ENCODE measurements at regions not wholly inside any gene's neighbourhood (a gene's known extent, or its start where the extent isn't known, plus 50 kb on each side); places are given as distances from the start of the nearest gene placed in this dataset.

GRCh38 chr11:123378096-123378495 is 52.0 kb upstream of the GRAMD1B start:
- no peak overlapping the region for H3K4me2 ChIP-seq
- FAIRE-seq: no peak
- H3K9me3 ChIP-seq: no peaks in the 10 kb centered on the region
- H3K4me3 ChIP-seq: no peak overlapping the region
- WGBS (ENCODE audit: missing lambda C conversion rate): 7% methylated on average over 3 of the region's 3 CpGs
- H3K27ac ChIP-seq: no peak overlapping the region
- TF ChIP-seq, protein P1, sequence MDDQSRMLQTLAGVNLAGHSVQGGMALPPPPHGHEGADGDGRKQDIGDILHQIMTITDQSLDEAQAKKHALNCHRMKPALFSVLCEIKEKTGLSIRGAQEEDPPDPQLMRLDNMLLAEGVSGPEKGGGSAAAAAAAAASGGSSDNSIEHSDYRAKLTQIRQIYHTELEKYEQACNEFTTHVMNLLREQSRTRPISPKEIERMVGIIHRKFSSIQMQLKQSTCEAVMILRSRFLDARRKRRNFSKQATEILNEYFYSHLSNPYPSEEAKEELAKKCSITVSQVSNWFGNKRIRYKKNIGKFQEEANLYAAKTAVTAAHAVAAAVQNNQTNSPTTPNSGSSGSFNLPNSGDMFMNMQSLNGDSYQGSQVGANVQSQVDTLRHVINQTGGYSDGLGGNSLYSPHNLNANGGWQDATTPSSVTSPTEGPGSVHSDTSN (IDR thresholded peaks at IDR 0.05): no peak
- no peak for TF ChIP-seq NR3C1 (IDR thresholded peaks at IDR 0.05)
- no peak for TF ChIP-seq ZC3H11A (IDR thresholded peaks at IDR 0.05)
- no peak for TF ChIP-seq HDAC2 (IDR thresholded peaks at IDR 0.05)
- TF ChIP-seq CBX8 (IDR thresholded peaks at IDR 0.05): no peak
- TF ChIP-seq HOXB13 (CRISPR knock-in tag; IDR thresholded peaks at IDR 0.05; ENCODE audit: low read depth): no peak
- TF ChIP-seq USF2 (IDR thresholded peaks at IDR 0.05): no peak
- no peak for TF ChIP-seq POLR2AphosphoS2 (conservative IDR thresholded peaks at IDR 0.05; ENCODE audit: low read length)
- no peak for TF ChIP-seq TP53 (CRISPR knock-in tag; IDR thresholded peaks at IDR 0.05)
- TF ChIP-seq HEYL (CRISPR knock-in tag; IDR thresholded peaks at IDR 0.05): no peak
- TF ChIP-seq RAD21 (conservative IDR thresholded peaks at IDR 0.05 in 1 of 2, IDR thresholded peaks at IDR 0.05 in 1 of 2): no peak
- TF ChIP-seq SREBF2 (IDR thresholded peaks at IDR 0.05): no peak
- no peak for TF ChIP-seq MAZ (IDR thresholded peaks at IDR 0.05; ENCODE audit: borderline replicate concordance, low read depth, low read length)
- no peak for TF ChIP-seq TFCP2L1 (CRISPR knock-in tag; IDR thresholded peaks at IDR 0.05)
- TF ChIP-seq, protein P2, sequence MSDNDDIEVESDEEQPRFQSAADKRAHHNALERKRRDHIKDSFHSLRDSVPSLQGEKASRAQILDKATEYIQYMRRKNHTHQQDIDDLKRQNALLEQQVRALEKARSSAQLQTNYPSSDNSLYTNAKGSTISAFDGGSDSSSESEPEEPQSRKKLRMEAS (IDR thresholded peaks at IDR 0.05): no peak
- no peak for TF ChIP-seq RFX5 (IDR thresholded peaks at IDR 0.05)
- no peak for TF ChIP-seq PHF8 (IDR thresholded peaks at IDR 0.05; ENCODE audit: borderline replicate concordance, low read depth)
- no peak for DNase-seq (ENCODE audit: low read depth in 1 of 2, low spot score in 1 of 2)
- ATAC-seq: no peak
- ChIA-PET POLR2A (no interaction called here), CTCF (no interaction called here)
- H3K4me1 ChIP-seq: no peaks in the 10 kb centered on the region

DNA sequence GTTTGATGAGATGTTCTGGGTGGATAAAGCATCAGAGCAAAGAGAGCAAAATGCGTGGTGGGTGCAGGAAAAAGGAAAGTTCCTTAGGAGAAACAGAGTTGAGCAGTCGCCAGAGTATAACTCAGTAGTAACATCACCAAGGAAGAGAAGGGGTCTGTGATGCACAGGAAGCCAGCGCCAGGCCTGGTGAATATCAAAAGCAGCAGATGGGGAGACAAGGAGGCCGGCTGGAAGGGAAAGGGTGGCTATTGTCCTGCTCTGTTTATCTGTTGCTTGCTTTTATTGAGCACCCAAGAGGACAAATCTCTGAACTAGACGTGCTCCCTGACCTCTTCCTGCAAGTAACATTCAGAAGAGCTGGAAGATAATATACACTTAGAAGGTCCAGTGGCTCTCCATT is 52.7 kb upstream of the GRAMD1B start:
- DNase-seq (ENCODE audit: low read depth in 1 of 2, low spot score in 1 of 2): no peak
- Histone ChIP-seq H3K9me3 (no peaks in the 10 kb centered on the region), H3K4me3 (no peak overlapping the region), H3K4me1 (no peaks in the 10 kb centered on the region), H3K4me2 (no peak overlapping the region), H3K27ac (no peak overlapping the region)
- ChIA-PET CTCF (no interaction called here), POLR2A (no interaction called here)
- TF ChIP-seq HOXA7 (CRISPR knock-in tag; IDR thresholded peaks at IDR 0.05): no peak
- TF ChIP-seq FOSB (CRISPR knock-in tag; IDR thresholded peaks at IDR 0.05): no peak
- TF ChIP-seq, protein P3, sequence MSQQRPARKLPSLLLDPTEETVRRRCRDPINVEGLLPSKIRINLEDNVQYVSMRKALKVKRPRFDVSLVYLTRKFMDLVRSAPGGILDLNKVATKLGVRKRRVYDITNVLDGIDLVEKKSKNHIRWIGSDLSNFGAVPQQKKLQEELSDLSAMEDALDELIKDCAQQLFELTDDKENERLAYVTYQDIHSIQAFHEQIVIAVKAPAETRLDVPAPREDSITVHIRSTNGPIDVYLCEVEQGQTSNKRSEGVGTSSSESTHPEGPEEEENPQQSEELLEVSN (IDR thresholded peaks at IDR 0.05; ENCODE audit: borderline replicate concordance, low read depth): no peak
- TF ChIP-seq SREBF2 (IDR thresholded peaks at IDR 0.05): no peak
- TF ChIP-seq JUNB (IDR thresholded peaks at IDR 0.05): no peak
- no peak for TF ChIP-seq FOSL2 (IDR thresholded peaks at IDR 0.05)
- no peak for TF ChIP-seq FOSL2 (CRISPR knock-in tag; IDR thresholded peaks at IDR 0.05)
- no peak for TF ChIP-seq EHMT2 (IDR thresholded peaks at IDR 0.05; ENCODE audit: low read depth)
- no peak for TF ChIP-seq PHF8 (IDR thresholded peaks at IDR 0.05; ENCODE audit: borderline replicate concordance, low read depth)
- TF ChIP-seq, protein P4, sequence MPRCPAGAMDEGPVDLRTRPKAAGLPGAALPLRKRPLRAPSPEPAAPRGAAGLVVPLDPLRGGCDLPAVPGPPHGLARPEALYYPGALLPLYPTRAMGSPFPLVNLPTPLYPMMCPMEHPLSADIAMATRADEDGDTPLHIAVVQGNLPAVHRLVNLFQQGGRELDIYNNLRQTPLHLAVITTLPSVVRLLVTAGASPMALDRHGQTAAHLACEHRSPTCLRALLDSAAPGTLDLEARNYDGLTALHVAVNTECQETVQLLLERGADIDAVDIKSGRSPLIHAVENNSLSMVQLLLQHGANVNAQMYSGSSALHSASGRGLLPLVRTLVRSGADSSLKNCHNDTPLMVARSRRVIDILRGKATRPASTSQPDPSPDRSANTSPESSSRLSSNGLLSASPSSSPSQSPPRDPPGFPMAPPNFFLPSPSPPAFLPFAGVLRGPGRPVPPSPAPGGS (IDR thresholded peaks at IDR 0.05): no peak
- TF ChIP-seq ESRRA (IDR thresholded peaks at IDR 0.05; ENCODE audit: borderline replicate concordance, low read length): no peak
- no peak for TF ChIP-seq POLR2A (IDR thresholded peaks at IDR 0.05; ENCODE audit: low read length)
- TF ChIP-seq HOXB13 (CRISPR knock-in tag; IDR thresholded peaks at IDR 0.05; ENCODE audit: low read depth): no peak
- TF ChIP-seq USF2 (IDR thresholded peaks at IDR 0.05): no peak
- no peak for TF ChIP-seq REST (IDR thresholded peaks at IDR 0.05)
- TF ChIP-seq CHD4 (IDR thresholded peaks at IDR 0.05; ENCODE audit: borderline replicate concordance): no peak
- TF ChIP-seq MAZ (IDR thresholded peaks at IDR 0.05; ENCODE audit: borderline replicate concordance, low read depth, low read length): no peak
- no peak for TF ChIP-seq RFX5 (IDR thresholded peaks at IDR 0.05)
- TF ChIP-seq MYC (IDR thresholded peaks at IDR 0.05; ENCODE audit: borderline replicate concordance, low read length): no peak
- TF ChIP-seq RNF2 (IDR thresholded peaks at IDR 0.05; ENCODE audit: borderline replicate concordance, low read depth): no peak
- no peak for FAIRE-seq
- no peak for ATAC-seq
- 27% methylated on average over 5 of the region's 5 CpGs for WGBS (ENCODE audit: missing lambda C conversion rate)
